HCT116 (cell line): ENCODE measurements at regions not wholly inside any gene's neighbourhood (a gene's known extent, or its start where the extent isn't known, plus 50 kb on each side); places are given as distances from the start of the nearest gene placed in this dataset.

Experiments used
- ATF3 ChIP-seq: IDR thresholded peaks from 2 replicates; pipeline ENCODE4 v1.6.1; 2012
- CEBPB ChIP-seq: IDR thresholded peaks from 2 replicates; pipeline ENCODE4 v1.6.1; 2012; ENCODE audit warnings: low read depth
- EZH2 ChIP-seq: fragments of 200-600 bp; sonication (generic); IDR thresholded peaks from 2 replicates; pipeline ENCODE4 v1.6.1; 2017; ENCODE audit warnings: antibody characterized with exemption, mixed run types
- POLR2A ChIP-seq: IDR thresholded peaks from 2 replicates; pipeline ENCODE4 v1.7.0; 2011; ENCODE audit warnings: borderline replicate concordance; ENCODE audit not compliant: insufficient read depth, insufficient read length; ENCODE audit errors: extremely low read depth
- RAD21 ChIP-seq: IDR thresholded peaks from 2 replicates; pipeline ENCODE4 v1.6.1; 2012; ENCODE audit warnings: low read depth, mild to moderate bottlenecking
- TCF7L2 ChIP-seq: IDR thresholded peaks from 2 replicates; pipeline ENCODE4 v1.7.0; 2011; ENCODE audit warnings: borderline replicate concordance, inconsistent platforms; ENCODE audit not compliant: insufficient read depth, insufficient read length; ENCODE audit errors: extremely low read depth
- ZBTB33 ChIP-seq: IDR thresholded peaks from 2 replicates; pipeline ENCODE4 v1.6.1; 2011; ENCODE audit warnings: mild to moderate bottlenecking, low read length, moderate library complexity; ENCODE audit not compliant: insufficient replicate concordance; ENCODE audit errors: extremely low read depth
- TF ChIP-seq, protein P1 (sequence below), 3 experiments: fragments of 200-600 bp in 1 of 3; sonication (generic) in 1 of 3; IDR thresholded peaks in 2 of 3; conservative IDR thresholded peaks in 1 of 3; 2 replicates each; pipeline ENCODE4 v1.5.1; 2012 to 2017; ENCODE audit warnings: low read depth in 2 of 3, low read length in 2 of 3, antibody characterized with exemption in 1 of 3, borderline replicate concordance in 1 of 3, control low read depth in 1 of 3, mild to moderate bottlenecking in 1 of 3, mixed read lengths in 1 of 3, mixed run types in 1 of 3, moderate library complexity in 1 of 3; ENCODE audit not compliant: insufficient read depth in 1 of 3

DNA sequence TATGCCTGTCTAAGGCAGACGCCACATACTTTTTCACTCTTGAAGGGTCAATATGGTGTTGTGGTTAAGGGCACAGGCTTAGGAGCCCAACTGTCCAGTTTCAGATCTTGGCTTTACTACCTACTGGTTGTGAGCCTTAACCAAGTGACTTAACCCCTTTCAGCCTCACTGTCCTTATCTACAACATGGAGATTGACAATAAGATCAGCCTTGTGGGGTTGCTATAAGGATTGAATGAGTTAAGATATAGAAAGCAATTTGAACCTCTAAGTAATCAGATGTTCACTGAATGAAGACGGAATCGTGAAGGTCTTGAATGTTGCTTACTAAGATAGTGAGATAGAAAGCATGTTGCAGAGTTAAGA is 121.3 kb upstream of the JUN start:
- TF ChIP-seq, protein P1, sequence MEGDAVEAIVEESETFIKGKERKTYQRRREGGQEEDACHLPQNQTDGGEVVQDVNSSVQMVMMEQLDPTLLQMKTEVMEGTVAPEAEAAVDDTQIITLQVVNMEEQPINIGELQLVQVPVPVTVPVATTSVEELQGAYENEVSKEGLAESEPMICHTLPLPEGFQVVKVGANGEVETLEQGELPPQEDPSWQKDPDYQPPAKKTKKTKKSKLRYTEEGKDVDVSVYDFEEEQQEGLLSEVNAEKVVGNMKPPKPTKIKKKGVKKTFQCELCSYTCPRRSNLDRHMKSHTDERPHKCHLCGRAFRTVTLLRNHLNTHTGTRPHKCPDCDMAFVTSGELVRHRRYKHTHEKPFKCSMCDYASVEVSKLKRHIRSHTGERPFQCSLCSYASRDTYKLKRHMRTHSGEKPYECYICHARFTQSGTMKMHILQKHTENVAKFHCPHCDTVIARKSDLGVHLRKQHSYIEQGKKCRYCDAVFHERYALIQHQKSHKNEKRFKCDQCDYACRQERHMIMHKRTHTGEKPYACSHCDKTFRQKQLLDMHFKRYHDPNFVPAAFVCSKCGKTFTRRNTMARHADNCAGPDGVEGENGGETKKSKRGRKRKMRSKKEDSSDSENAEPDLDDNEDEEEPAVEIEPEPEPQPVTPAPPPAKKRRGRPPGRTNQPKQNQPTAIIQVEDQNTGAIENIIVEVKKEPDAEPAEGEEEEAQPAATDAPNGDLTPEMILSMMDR (IDR thresholded peaks at IDR 0.05 in 2 of 3, conservative IDR thresholded peaks at IDR 0.05 in 1 of 3; ENCODE audit: borderline replicate concordance in 1 of 3, insufficient read depth in 1 of 3, low read depth in 2 of 3, low read length in 2 of 3): no peak
- TF ChIP-seq POLR2A (no peak), CEBPB (no peak), TCF7L2 (no peak), EZH2 (no peak), ZBTB33 (no peak), ATF3 (no peak), RAD21 (no peak)
